Body of pancreas (tissue), 4 donors: ENCODE measurements at regions not wholly inside any gene's neighbourhood (a gene's known extent, or its start where the extent isn't known, plus 50 kb on each side); places are given as distances from the start of the nearest gene placed in this dataset.

Source experiments
- POLR2A ChIP-seq, 3 donors: fragments of 450-650 bp; IDR thresholded peaks; one replicate each; pipeline ENCODE4 v1.6.1; 2016; ENCODE audit warnings: antibody characterized with exemption in 3 of 3, mild to moderate bottlenecking in 2 of 3
- TF ChIP-seq, protein P1 (sequence below), 7 experiments: fragments of 450-650 bp in 4 of 7; fragments of 200-600 bp in 3 of 7; sonication (generic) in 3 of 7; IDR thresholded peaks; one replicate each; pipeline ENCODE4 v1.5.1; 2016 to 2019; ENCODE audit warnings: antibody characterized with exemption in 7 of 7

DNA sequence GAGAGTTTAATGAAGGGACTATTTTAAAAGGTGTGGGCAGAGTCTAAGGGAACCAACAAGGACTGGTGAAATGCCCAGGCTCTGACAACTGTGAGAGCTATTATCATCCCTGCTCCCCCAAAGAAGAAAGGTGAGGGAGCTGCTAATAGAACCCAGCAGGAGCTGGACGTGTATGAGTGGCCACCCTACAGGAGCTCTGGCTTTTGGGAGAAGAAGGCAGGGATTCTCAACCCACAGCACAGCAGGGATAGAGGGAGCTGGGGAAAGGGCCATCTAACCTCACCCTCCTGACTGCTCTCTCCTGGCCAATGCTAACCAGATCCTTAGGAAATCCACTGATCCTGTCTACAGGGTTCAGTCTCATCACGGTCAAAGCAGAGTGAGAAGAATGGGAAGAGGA, 57.1 kb downstream of the GRIN2B start:
- TF ChIP-seq, protein P1, sequence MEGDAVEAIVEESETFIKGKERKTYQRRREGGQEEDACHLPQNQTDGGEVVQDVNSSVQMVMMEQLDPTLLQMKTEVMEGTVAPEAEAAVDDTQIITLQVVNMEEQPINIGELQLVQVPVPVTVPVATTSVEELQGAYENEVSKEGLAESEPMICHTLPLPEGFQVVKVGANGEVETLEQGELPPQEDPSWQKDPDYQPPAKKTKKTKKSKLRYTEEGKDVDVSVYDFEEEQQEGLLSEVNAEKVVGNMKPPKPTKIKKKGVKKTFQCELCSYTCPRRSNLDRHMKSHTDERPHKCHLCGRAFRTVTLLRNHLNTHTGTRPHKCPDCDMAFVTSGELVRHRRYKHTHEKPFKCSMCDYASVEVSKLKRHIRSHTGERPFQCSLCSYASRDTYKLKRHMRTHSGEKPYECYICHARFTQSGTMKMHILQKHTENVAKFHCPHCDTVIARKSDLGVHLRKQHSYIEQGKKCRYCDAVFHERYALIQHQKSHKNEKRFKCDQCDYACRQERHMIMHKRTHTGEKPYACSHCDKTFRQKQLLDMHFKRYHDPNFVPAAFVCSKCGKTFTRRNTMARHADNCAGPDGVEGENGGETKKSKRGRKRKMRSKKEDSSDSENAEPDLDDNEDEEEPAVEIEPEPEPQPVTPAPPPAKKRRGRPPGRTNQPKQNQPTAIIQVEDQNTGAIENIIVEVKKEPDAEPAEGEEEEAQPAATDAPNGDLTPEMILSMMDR (IDR thresholded peaks at IDR 0.05) = no peak
- TF ChIP-seq POLR2A (IDR thresholded peaks at IDR 0.05) = no peak
